Trophoblast cell (in vitro differentiated cells and primary cell): ENCODE measurements at regions not wholly inside any gene's neighbourhood (a gene's known extent, or its start where the extent isn't known, plus 50 kb on each side); places are given as distances from the start of the nearest gene placed in this dataset.

Experiments used
- DNase-seq, 2 donors: peaks; one replicate each; pipeline ENCODE4 v3.0.0-alpha.2; 2016
- H2AFZ ChIP-seq: 2 replicates; pipeline ENCODE4 v1.6.1; 2013; ENCODE audit warnings: low read length, moderate library complexity, mild to moderate bottlenecking; ENCODE audit not compliant: insufficient read depth, poor library complexity
- H2AK5ac ChIP-seq: 2 replicates; pipeline ENCODE4 v1.6.1; 2013; ENCODE audit warnings: mild to moderate bottlenecking, low read length
- H2BK120ac ChIP-seq: 2 replicates; pipeline ENCODE4 v1.6.1; 2013; ENCODE audit warnings: low read length, mild to moderate bottlenecking, moderate library complexity; ENCODE audit not compliant: insufficient read depth, poor library complexity
- H2BK12ac ChIP-seq: 2 replicates; pipeline ENCODE4 v1.6.1; 2013; ENCODE audit warnings: mild to moderate bottlenecking, low read length, moderate library complexity
- H2BK5ac ChIP-seq: 2 replicates; pipeline ENCODE4 v1.6.1; 2013; ENCODE audit warnings: low read length, low read depth, moderate library complexity, mild to moderate bottlenecking; ENCODE audit not compliant: poor library complexity
- H3K14ac ChIP-seq: 2 replicates; pipeline ENCODE4 v1.6.1; 2013; ENCODE audit warnings: mild to moderate bottlenecking, low read length
- H3K18ac ChIP-seq: 2 replicates; pipeline ENCODE4 v1.6.1; 2013; ENCODE audit warnings: mild to moderate bottlenecking, low read length
- H3K23ac ChIP-seq: 2 replicates; pipeline ENCODE4 v1.6.1; 2013; ENCODE audit warnings: low read length
- H3K27ac ChIP-seq: 2 replicates; pipeline ENCODE4 v1.5.1; 2013; ENCODE audit warnings: low read depth, mild to moderate bottlenecking, inconsistent platforms, low read length, moderate library complexity
- H3K27me3 ChIP-seq: 2 replicates; pipeline ENCODE4 v1.6.1; 2013; ENCODE audit warnings: inconsistent platforms, mild to moderate bottlenecking, low read length, moderate library complexity; ENCODE audit not compliant: insufficient read depth
- H3K36me3 ChIP-seq, 2 experiments: 1 replicate in 1 of 2; 2 replicates in 1 of 2; pipeline ENCODE4 v1.6.1; 2013; ENCODE audit warnings: low read length in 2 of 2, mild to moderate bottlenecking in 2 of 2, moderate library complexity in 1 of 2; ENCODE audit not compliant: insufficient read depth in 2 of 2, control insufficient read depth in 1 of 2
- H3K4ac ChIP-seq: 2 replicates; pipeline ENCODE4 v1.6.1; 2013; ENCODE audit warnings: low read depth, mild to moderate bottlenecking, low read length, moderate library complexity
- H3K4me1 ChIP-seq, 2 experiments: 1 replicate in 1 of 2; 2 replicates in 1 of 2; pipeline ENCODE4 v1.6.1; 2013; ENCODE audit warnings: low read length in 2 of 2, mild to moderate bottlenecking in 2 of 2, moderate library complexity in 1 of 2; ENCODE audit not compliant: insufficient read depth in 2 of 2, control insufficient read depth in 1 of 2
- H3K4me2 ChIP-seq: 2 replicates; pipeline ENCODE4 v1.6.1; 2013; ENCODE audit warnings: inconsistent platforms, mild to moderate bottlenecking, low read length, moderate library complexity
- H3K4me3 ChIP-seq: 2 replicates; pipeline ENCODE4 v1.5.1; 2013; ENCODE audit warnings: mild to moderate bottlenecking, low read depth, low read length, inconsistent platforms
- H3K79me1 ChIP-seq: one replicate; pipeline ENCODE4 v1.6.1; 2013; ENCODE audit warnings: low read length
- H3K79me2 ChIP-seq: 2 replicates; pipeline ENCODE4 v1.6.1; 2013; ENCODE audit warnings: low read length, mild to moderate bottlenecking; ENCODE audit not compliant: control insufficient read depth, insufficient read depth, poor library complexity
- H3K9ac ChIP-seq: 2 replicates; pipeline ENCODE4 v1.6.1; 2013; ENCODE audit warnings: mild to moderate bottlenecking, low read length
- H3K9me3 ChIP-seq: 2 replicates; pipeline ENCODE4 v1.6.1; 2013; ENCODE audit warnings: low read depth, mild to moderate bottlenecking, control low read depth, inconsistent platforms, low read length; ENCODE audit not compliant: insufficient read depth
- H4K12ac ChIP-seq: 2 replicates; pipeline ENCODE4 v1.6.1; 2013; ENCODE audit warnings: low read depth, mild to moderate bottlenecking, low read length, moderate library complexity
- H4K8ac ChIP-seq: 2 replicates; pipeline ENCODE4 v1.6.1; 2013; ENCODE audit warnings: low read depth, mild to moderate bottlenecking, low read length, moderate library complexity
- H4K91ac ChIP-seq: one replicate; pipeline ENCODE4 v1.6.1; 2013; ENCODE audit warnings: low read depth, mild to moderate bottlenecking, low read length, moderate library complexity
- WGBS: extraction: QIAGEN DNeasy Blood & Tissue Kit; methylation state at CpG from one replicate; pipeline ENCODE4 v1.1.7; 2013; ENCODE audit warnings: missing lambda C conversion rate; ENCODE audit not compliant: insufficient read length, insufficient coverage; ENCODE audit errors: extremely low coverage; 5-methylcytosine and 5-hydroxymethylcytosine counted together

- H3K27me3 ChIP-seq = no peaks in the 10 kb centered on the region
- no peak overlapping the region for H2AK5ac ChIP-seq
- H2BK5ac ChIP-seq = no peak overlapping the region
- no peak overlapping the region for H3K27ac ChIP-seq
- no peak overlapping the region for H3K4ac ChIP-seq
- no peak overlapping the region for H4K91ac ChIP-seq
- DNase-seq = no peak
- H3K4me3 ChIP-seq = no peak overlapping the region
- no peaks in the 10 kb centered on the region for H3K79me1 ChIP-seq
- no peak overlapping the region for H3K14ac ChIP-seq
- no peak overlapping the region for H3K18ac ChIP-seq
- H3K9me3 ChIP-seq = peaks cover 5% of the 10 kb centered on the region
- H4K12ac ChIP-seq = no peak overlapping the region
- H3K4me2 ChIP-seq = no peak overlapping the region
- no peak overlapping the region for H2BK120ac ChIP-seq
- H2AFZ ChIP-seq = no peak overlapping the region
- H3K79me2 ChIP-seq = no peaks in the 10 kb centered on the region
- no peak overlapping the region for H4K8ac ChIP-seq
- WGBS = no CpG with 5 or more reads among the region's 22 CpGs
- no peaks in the 10 kb centered on the region for H3K4me1 ChIP-seq
- no peak overlapping the region for H3K9ac ChIP-seq
- H3K36me3 ChIP-seq = no peaks in the 10 kb centered on the region
- no peak overlapping the region for H2BK12ac ChIP-seq
- H3K23ac ChIP-seq = no peak overlapping the region
Observed at GRCh38 chr22:49183208-49183825, 644.4 kb downstream of the BRD1 start.

GRCh38 chr22:49182416-49182815, 645.3 kb downstream of the BRD1 start:
- no CpG with 5 or more reads among the region's 20 CpGs for WGBS
- no peak overlapping the region for H3K27ac ChIP-seq
- no peak overlapping the region for H4K8ac ChIP-seq

GRCh38 chr22:49181942-49182341, 645.7 kb downstream of the BRD1 start:
- Histone ChIP-seq H2BK5ac (no peak overlapping the region), H3K9ac (no peak overlapping the region), H3K4ac (no peak overlapping the region), H4K12ac (no peak overlapping the region), H2AK5ac (no peak overlapping the region), H3K4me3 (no peak overlapping the region), H3K27me3 (no peaks in the 10 kb centered on the region), H3K79me1 (no peaks in the 10 kb centered on the region), H2AFZ (no peak overlapping the region), H3K4me2 (no peak overlapping the region), H3K23ac (no peak overlapping the region), H4K91ac (no peak overlapping the region), H3K4me1 (no peaks in the 10 kb centered on the region), H3K14ac (no peak overlapping the region), H3K27ac (no peak overlapping the region), H4K8ac (no peak overlapping the region), H3K36me3 (no peaks in the 10 kb centered on the region), H2BK120ac (no peak overlapping the region), H2BK12ac (no peak overlapping the region), H3K18ac (no peak overlapping the region), H3K79me2 (no peaks in the 10 kb centered on the region), H3K9me3 (peaks cover 9% of the 10 kb centered on the region)
- no CpG with 5 or more reads among the region's 15 CpGs for WGBS
- no peak for DNase-seq

More at GRCh38 chr22:49182416-49182815, 645.3 kb downstream of the BRD1 start:
- H3K4me3 ChIP-seq = no peak overlapping the region
- no peaks in the 10 kb centered on the region for H3K4me1 ChIP-seq
- H2AFZ ChIP-seq = no peak overlapping the region
- no peak overlapping the region for H2BK5ac ChIP-seq
- no peak overlapping the region for H3K14ac ChIP-seq
- no peaks in the 10 kb centered on the region for H3K79me1 ChIP-seq
- H3K36me3 ChIP-seq = no peaks in the 10 kb centered on the region
- H3K9ac ChIP-seq = no peak overlapping the region
- H2AK5ac ChIP-seq = no peak overlapping the region
- H3K18ac ChIP-seq = no peak overlapping the region
- H4K12ac ChIP-seq = no peak overlapping the region
- no peak for DNase-seq
- peaks cover 8% of the 10 kb centered on the region for H3K9me3 ChIP-seq
- H3K79me2 ChIP-seq = no peaks in the 10 kb centered on the region
- H3K23ac ChIP-seq = no peak overlapping the region
- no peak overlapping the region for H3K4me2 ChIP-seq
- no peak overlapping the region for H2BK12ac ChIP-seq
- no peaks in the 10 kb centered on the region for H3K27me3 ChIP-seq
- no peak overlapping the region for H3K4ac ChIP-seq
- no peak overlapping the region for H2BK120ac ChIP-seq
- no peak overlapping the region for H4K91ac ChIP-seq

GRCh38 chr22:49181431-49181830, 646.2 kb downstream of the BRD1 start:
- Histone ChIP-seq H3K4me2 (no peak overlapping the region), H2AFZ (no peak overlapping the region), H2BK120ac (no peak overlapping the region), H3K27me3 (no peaks in the 10 kb centered on the region), H3K9me3 (peaks cover 9% of the 10 kb centered on the region), H3K27ac (no peak overlapping the region), H3K4me3 (no peak overlapping the region), H4K8ac (no peak overlapping the region), H4K91ac (no peak overlapping the region), H3K18ac (no peak overlapping the region), H2BK5ac (no peak overlapping the region), H3K79me2 (no peaks in the 10 kb centered on the region), H3K36me3 (no peaks in the 10 kb centered on the region), H3K23ac (no peak overlapping the region), H3K79me1 (no peaks in the 10 kb centered on the region), H3K4ac (no peak overlapping the region), H2AK5ac (no peak overlapping the region), H2BK12ac (no peak overlapping the region), H3K9ac (no peak overlapping the region), H4K12ac (no peak overlapping the region), H3K14ac (no peak overlapping the region), H3K4me1 (no peaks in the 10 kb centered on the region)
- no peak for DNase-seq
- WGBS = no CpG with 5 or more reads among the region's 13 CpGs
